HG03066 (cell line): ENCODE measurements at regions not wholly inside any gene's neighbourhood (a gene's known extent, or its start where the extent isn't known, plus 50 kb on each side); places are given as distances from the start of the nearest gene placed in this dataset.

Experiments
- ATAC-seq: cut with Tn5 transposase; IDR thresholded peaks from one replicate; pipeline ENCODE4 v1.9.1; 2021; ENCODE audit warnings: low read depth; ENCODE audit not compliant: unreplicated experiment

DNA sequence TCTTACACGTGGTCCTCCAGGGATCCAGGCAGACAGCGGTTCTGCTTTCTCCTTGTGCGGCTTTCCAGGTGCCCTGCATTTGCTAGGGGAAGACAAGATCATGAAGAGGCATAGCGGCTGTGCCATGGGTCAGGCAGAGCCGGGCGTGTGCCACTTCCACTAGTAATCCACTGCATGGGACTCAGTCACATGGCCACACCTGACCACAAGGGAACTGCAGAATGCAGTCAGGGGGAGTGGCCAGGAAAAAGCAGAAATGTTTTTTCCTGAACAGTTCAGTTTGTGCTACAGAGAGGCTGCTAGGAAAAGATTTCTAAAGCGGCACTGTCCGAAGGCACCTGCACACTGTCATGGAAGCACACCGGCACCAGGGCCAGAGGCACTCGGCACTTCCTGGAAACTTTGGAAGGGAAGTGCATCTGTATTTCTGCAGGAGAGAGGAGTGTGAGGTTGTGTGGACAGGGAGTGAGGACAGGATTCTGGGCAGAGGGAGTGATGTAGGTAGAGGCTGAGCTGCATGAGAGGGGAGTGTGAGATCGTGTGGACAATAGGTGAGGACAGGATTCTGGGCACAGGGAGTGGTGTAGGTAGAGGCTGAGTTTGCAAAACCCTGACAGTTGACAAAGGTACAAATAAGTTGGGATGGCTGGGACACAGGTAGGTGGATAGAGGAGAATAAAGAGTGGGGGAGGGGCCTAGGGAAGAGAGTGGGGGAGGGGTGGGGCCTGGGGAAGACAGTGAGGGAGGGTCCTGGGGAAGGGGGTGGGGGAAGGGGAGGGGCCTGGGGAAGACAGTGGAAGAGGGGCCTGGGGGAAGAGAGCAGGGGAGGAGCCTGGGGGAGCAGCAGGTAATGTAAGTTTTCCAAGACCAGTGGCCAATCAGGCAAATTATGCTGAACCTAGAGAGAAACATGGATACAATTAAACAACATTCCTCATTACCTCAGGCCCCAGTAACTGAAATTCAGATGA lies 1436.3 kb downstream of the TBC1D22A start:
- no peak for ATAC-seq

DNA sequence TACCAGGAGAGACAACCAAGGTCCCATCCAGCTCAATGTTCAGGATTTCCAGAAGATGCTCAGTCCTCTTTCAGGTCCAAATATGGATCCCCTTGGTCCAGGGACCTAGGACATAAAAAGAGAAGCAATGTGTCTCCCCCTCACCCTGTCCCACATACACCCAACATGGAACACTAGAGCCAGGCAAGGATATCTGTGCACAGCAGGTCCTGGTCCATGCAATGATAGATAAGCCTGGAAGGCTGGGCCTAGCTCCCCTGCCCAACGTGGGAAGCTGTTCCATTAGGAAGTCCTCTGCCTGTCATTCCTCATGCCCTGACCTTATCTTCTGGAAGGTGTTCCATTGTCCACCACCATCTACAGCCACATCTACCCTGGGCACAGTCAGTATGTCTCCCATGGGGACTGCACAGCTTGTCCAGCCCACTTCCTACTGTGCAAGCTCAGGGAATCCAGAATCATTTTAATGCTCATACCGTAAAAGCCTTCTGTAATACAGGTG lies 1434.8 kb downstream of the TBC1D22A start:
- no peak for ATAC-seq

DNA sequence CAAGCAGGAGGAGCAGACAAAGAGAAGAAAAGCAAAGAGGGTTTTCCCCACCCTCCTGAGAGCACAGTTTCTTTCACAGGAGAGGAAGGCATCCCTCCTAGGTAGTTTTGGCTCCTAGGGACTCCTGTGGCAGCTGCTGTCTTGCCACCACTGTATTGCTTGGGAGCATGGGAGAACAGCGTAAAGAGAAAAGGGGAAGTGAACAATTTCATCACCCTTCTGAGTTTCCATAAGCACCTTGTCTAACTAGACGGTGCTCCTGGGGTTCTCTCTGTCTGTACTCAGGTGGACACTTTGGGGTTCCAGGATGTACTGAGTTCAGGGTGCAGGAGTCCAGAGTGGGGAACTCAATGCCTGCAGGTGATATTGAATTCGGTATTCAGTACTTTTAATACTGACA lies 1430.5 kb downstream of the TBC1D22A start:
- ATAC-seq, result no peak

DNA sequence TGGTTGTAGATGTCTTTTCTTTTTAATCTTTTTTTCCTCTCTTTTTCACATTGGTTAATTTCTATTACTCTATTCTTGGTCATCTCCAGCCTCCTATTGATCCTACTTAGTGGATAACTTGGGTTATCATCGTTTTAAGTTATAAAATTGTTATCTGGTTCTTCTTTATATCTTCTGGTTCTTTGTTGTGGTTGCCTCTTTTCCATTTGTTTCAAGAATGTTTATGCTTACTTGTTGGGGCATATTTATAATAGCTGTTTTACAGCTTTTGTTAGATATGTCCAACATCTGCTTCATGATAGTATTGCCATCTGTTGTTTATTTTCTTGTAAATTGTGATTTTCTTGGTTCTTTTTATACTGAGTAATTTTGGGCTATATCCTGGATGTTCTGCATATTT lies 1429.6 kb downstream of the TBC1D22A start:
- no peak for ATAC-seq

DNA sequence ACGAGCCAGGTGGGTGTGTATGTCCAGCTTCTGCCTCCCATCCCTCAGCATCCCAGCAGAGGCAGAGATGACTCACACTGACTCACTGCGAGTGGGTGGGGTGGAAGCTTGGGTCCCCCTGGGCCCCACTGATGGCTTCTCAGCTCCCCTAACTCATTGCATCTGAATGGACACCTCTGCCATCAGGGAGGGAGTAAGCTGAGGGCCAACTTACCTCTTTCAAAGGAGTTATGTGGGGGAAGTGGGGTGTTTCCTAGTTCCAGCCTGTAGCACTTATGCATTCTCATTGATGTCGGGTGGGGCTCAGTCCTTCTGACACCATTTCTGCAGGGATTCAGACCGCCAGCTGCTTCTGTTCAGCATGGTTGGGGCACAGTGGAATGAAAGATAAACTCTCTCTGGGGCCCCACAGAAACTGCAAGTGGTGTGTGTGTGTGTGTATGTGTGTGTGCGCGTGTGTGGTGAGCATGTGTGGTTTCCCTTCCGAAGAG lies 1425.8 kb downstream of the TBC1D22A start:
- ATAC-seq, result no peak

DNA sequence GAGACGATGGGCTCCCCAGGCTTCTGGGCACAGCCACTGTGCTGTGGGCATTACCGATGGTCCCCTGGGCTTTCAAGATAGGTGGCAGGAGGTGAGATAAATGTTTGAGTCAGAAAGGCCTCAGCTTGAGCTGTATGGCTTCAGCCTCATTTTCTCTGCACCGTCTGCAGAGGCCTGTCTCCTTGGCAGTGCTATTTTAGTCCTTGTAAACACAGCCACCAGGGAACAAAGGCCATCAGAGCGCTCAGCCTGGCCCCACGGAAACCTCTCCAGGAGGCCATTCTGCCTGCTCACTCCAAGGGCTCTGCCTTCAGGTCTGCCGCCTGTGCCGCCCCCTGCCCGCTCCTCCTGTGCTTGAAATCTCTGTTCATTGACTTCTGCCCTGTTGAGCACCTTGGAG lies 1424.9 kb downstream of the TBC1D22A start:
- no peak for ATAC-seq

DNA sequence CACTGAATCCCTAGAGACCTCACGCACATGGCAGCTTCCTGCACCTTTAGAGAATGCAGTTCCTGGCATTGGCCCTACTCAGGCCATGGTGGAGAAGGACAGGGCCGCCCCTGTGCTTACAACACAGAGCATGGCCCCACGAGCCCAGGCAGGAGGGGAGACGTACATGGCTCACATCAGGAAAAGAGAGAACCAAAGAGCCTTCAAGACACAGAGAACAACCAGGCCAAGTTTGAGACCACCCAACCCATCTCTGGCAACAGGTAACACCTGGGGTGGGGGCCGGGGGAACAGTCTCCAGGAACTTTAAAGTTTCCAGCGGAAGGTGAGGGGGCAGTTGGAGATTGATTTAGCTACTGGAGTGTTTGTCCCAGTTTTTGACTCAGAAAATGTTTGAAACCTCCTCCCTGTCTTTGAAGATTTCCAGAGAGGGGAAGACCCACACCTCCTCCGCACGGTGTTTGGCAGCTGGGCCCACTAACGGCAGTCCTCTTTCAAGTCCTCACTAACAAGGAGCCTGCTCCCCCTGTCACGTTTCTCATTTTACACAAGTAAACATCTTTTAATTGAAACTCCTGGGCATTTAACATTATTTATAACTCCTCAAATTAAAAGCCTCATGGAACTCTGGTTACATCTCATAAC lies 1423.8 kb downstream of the TBC1D22A start:
- no peak for ATAC-seq

DNA sequence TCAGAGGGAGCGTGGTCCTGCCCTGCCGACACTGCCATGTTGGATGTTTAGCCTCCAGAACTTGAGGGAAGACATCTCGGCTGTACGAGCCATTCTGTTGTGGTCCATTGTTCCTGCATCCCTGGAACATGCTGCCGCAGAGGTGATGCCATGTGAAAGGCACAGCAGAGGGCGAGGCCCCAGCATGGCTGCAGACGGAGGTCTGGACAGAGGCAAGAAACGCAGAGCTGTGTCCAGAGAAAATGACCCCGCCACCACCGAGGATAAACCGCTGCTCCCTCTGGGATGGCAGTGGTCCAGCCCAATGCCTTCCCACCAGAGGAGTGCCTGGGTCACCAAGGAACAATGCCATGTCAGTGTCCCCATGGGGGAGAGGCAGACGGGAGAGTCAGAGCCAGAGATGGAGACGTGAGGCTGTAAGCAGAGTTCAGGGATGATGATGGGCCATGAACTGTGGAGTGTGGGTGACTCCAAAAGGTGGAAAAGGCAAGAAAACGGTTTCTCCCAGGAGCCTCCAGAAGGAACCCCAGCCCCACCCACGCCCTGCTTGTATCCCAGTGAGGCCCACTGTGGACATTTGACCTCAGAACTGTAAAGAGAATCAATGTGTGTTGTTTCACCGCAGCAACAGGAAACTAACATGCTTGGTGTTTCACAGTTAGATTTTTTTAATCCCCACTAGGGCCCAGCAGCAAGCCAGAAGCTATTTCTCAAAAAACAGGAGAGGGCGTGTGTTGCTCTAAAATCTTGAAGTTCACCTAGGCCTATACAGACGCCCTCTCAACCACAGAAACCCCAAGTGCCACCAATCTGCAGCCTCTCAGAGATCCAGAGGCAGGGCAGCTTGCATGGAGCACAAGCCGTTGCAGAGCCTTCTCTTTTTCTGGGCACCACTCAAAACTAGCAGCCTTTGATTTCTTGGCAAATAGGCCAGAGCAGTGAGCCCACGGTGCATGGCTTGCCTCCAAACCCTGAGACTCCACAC lies 1422.9 kb downstream of the TBC1D22A start:
- ATAC-seq, result no peak

DNA sequence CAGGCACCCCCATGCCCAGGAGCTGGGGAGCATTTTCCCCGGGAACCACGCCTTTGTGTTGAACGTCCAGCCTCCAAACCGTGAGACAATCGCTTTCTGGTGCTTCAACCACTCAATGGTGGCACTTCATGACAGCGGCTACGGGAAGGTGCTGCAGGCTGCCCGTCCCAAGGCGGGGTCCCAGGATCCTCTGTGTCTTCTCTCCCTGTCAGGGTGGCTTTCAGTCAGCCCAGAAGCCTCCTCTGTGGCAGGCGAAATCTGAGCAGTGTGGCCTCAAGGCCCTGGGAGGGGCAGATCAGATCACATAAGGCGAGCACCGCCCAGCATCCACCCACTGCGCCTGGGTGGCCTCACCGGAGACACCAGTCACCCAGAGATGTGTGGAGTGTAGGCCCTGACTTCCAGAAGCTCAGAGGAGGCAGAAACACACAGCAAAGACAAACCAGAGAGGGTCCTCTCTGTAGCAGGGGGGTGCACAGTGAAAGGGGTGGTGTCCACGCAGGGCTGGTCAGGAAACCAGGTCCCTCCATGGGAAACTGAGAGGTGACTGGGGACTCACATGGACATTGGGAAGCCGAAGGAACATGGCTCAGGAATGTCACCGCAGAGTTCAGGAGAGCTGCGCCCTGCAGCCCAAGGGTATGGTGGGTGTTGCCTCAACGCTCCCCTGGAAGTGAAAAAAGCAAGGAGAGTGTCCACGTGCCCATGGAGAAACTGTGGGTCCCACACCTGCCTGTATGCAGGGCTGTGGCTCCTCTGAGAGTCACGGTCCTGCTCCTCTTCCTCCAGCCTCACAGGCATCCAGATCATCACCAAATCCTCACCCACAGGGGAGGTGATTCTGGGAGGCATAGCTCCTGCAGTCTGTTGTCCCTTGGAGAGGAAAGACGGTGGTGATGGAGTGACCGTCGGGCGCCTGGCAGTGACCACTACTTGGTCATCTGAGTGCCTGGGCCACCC lies 1420.7 kb downstream of the TBC1D22A start:
- ATAC-seq, result no peak

DNA sequence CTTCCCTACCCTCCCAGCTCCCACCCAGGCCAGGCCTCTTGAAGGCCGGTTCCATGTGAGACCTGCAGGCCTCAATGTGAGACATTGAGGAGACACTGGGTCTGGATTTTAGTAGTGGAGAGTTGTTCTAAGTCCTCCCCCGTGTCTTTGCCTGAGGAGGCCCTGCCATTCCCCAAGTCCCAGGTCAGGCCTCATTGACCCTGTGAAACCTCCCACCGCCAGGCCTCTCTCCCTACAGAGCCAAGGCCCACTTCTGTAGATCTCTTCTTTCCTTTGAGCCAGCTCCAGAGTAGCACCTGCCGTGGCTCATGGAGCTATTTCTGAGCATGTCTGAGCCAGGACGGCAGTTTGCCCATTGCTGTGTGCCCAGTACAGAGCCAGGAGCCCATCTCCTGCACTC lies 1419.6 kb downstream of the TBC1D22A start:
- no peak for ATAC-seq

DNA sequence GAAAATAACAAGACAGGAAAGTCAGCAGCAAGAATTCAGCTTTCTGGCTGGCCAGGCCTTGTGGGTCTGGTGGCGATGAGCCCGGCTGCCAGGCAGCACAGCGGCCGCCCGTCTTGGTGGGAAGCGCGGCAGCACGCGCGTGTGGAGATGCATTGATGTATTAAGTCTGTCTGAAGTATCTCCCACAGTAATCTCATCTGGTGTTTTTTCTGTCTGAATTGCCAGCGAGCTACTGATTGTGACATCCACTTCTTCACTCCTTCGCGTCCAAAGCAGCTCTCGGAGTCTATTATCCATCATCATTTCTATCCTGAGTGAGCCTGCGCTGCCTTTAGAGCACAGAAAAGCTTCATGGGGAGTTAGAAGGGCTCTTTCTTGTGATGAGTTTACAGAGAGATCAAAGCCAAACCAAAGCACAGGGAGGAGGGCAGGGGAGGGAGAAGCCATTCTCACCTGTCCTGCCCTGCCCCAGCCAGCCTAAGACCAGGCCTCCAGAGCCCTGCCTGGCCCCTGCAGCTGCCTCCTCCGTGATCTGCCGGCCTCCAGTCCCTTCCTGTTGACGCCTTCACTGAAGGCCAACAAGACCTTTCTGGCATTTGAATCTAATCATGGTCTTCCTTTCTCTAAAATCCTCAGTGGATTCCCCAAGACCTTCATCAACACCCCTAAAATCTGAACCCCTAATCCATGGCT lies 1419.0 kb downstream of the TBC1D22A start:
- no peak for ATAC-seq

DNA sequence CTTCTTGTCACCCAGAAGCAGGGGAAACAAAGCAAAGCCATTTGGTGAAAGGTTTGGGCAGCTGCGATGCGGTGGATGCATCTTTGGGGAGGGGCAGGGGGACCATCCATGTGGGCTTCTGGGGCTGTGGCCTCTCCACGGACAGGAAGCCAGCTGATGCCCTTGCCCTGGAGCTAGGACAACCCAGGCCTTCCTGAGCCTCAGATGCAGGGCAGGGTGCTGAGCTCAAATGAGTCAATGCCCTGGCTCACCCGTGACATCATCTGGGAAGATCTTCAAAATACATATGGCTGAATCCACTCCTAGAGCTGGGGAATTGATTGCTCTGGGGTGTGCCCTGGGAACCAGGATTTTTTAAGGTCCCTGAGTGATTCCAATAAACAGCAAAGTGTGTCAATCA lies 1418.2 kb downstream of the TBC1D22A start:
- no peak for ATAC-seq

DNA sequence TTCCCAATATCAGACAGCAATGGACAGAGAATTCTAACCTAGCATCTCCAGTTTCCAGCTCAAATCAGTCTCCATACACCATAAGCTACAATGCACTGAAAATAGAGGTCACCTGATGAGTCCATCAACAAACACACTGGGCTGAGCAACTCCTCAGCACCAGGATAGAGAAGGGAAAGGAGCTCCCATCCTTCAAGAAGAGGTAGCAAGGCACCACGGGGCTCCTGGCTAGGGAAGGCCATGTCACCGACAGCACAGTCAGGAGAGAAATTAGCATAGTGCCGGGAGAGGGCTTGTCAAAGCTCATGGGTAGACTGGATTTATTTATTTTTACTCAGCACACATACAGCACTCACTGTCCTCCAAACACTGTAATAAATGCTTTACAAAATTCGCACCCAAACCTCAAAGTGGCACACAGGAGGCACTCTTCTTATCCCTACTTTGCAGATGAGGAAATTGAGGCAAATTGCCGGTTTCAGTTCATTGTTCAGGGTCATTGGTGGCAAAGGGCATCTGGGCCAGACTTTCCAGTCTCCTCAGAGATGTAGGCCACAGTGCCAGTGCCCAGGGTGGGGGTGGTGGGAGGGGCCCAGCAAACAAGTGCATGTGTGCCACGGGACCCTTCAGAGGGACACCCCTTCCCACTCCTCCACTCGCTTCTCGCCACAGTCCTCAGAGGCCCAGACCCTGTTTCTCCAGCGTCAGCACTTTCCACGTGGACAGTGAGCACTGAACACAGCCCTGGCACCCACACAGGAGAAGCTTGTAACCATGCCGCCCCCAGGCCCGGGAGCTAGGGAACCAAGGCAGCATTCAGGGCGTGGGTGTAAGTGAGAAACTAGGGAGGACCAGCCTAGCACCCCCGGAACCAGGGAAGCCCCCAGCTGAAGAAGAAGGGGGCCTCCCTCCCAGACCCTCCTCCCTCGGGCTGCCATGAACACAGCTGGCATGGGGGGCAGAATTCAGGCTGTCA lies 1417.4 kb downstream of the TBC1D22A start:
- ATAC-seq, result no peak

DNA sequence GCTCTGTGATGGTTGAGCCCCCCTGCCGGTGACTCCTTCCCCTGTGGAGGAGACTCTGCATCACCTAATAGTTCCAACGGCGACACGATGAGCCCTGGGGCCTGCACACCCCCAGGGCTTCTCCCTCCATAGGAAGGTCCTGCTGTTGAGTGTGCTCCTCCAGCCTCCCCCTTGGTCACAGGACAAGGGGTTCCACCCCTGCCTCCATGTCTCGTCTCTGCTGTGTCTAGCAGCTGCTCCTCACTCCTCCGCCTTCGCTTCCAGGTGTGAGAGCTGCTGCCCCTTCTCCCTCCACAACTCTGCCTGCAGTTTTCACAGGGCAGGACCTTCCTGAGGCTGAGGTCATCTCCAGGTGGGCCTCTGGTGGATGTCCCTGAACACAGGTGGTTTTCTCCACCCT lies 1416.1 kb downstream of the TBC1D22A start:
- no peak for ATAC-seq

DNA sequence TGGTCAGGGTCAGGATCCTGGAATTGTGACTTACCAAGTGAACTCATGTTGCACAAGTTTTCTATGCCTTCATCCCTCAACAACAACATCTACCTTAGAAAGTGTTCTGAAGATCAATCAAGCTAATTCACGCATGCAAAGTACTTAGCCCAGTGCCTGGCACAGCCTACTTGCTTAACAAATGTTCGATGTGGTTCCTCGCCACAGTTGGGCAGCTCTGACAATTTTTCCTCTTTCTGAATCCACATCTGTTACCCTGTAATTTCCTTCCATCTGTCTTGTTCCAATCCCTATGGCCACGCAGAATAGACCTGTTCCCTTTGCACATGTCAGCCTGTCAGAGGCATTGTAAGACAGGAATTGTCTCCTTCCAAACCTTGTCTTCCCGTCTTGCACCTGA lies 1415.2 kb downstream of the TBC1D22A start:
- ATAC-seq, result no peak

DNA sequence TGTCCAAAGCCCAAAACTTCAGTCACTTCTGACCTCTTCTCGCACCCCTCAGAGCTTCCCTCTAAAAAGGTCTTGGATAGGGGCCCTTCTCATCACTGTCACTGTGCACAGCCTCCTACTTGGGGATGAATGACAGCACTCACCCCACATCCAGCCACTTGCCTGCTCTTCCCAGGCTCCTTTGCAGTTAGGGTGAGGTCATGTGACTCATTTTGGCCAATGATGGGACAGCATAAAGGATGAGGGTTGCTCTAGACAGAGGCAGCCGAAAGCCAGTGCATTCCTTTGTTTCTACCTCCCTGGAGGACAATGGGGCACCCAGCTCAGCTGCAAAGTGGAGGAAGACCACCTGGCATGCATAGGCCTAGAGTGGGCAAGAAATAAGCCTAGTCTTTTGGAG lies 1413.3 kb downstream of the TBC1D22A start:
- ATAC-seq, result no peak

DNA sequence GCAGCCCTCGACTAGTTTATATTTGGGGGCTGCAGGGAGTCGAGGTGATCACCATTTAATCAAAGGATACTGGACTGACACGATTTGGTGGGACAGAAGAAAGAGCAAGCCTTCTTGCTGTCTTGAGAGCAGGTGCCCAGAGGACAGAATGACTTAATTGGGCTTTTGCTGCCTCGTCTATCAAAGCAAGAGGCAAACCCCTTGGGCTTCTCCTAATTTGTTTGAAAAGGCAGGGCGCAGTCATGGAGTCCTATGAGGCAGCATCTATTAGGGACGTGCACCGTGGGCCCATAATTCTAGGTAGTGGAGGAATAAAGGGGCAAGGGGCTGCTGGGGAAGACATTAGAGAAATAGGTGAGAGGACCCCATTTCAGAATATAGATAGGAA lies 1411.3 kb downstream of the TBC1D22A start:
- no peak for ATAC-seq
